Mesothelial cell of epicardium (in vitro differentiated cells): ENCODE measurements at regions not wholly inside any gene's neighbourhood (a gene's known extent, or its start where the extent isn't known, plus 50 kb on each side); places are given as distances from the start of the nearest gene placed in this dataset.

ENCODE experiments used
- DNase-seq, 2 experiments: peaks; one replicate each; pipeline ENCODE4 v3.0.0; 2021; ENCODE audit warnings: low spot score in 2 of 2; ENCODE audit not compliant: unreplicated experiment in 2 of 2
- H3K27ac Mint-ChIP-seq: 2 replicates; pipeline ENCODE4 v1.8.0; 2021; ENCODE audit warnings: mixed read lengths
- H3K27me3 Mint-ChIP-seq: 2 replicates; pipeline ENCODE4 v1.8.0; 2021; ENCODE audit warnings: low read depth, mixed read lengths
- H3K36me3 Mint-ChIP-seq: 2 replicates; pipeline ENCODE4 v1.8.0; 2021; ENCODE audit warnings: mixed read lengths
- H3K4me1 Mint-ChIP-seq: 2 replicates; pipeline ENCODE4 v1.8.0; 2021; ENCODE audit warnings: mixed read lengths
- H3K4me3 Mint-ChIP-seq: 2 replicates; pipeline ENCODE4 v1.8.0; 2021; ENCODE audit warnings: mild to moderate bottlenecking, moderate library complexity, mixed read lengths
- H3K9me3 Mint-ChIP-seq: 2 replicates; pipeline ENCODE4 v1.8.0; 2021; ENCODE audit warnings: mixed read lengths
- TF ChIP-seq, protein P1 (sequence below): fragments of 200-600 bp; sonication (generic); IDR thresholded peaks from one replicate; pipeline ENCODE4 v1.5.0; 2021; ENCODE audit warnings: antibody characterized with exemption; ENCODE audit not compliant: unreplicated experiment

DNA sequence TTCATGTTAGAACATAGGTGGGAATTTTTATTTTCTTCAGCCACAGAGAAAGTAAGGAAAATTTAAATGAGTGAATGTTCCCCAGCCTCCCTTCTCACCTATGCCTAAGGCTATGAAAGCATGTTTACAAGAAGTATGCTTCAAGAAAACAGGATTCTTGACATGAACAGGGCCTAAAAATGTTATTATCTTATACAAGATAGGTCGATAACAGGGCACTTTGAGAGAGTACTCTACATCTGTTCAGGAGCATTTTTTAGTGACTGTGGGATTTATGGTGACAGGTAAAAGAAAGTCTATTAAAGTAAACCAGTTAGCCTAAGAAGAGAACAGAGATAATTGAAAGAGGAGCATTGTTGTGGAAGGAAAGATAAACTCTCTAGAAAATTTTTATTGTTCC lies 222.9 kb upstream of the DAAM1 start:
- peaks cover 39% of the 10 kb centered on the region for H3K4me1 Mint-ChIP-seq
- H3K9me3 Mint-ChIP-seq = no peaks in the 10 kb centered on the region
- no peaks in the 10 kb centered on the region for H3K27me3 Mint-ChIP-seq
- H3K4me3 Mint-ChIP-seq = no peak overlapping the region
- peak overlapping the region; percentile 90 for H3K27ac Mint-ChIP-seq
- TF ChIP-seq, protein P1, sequence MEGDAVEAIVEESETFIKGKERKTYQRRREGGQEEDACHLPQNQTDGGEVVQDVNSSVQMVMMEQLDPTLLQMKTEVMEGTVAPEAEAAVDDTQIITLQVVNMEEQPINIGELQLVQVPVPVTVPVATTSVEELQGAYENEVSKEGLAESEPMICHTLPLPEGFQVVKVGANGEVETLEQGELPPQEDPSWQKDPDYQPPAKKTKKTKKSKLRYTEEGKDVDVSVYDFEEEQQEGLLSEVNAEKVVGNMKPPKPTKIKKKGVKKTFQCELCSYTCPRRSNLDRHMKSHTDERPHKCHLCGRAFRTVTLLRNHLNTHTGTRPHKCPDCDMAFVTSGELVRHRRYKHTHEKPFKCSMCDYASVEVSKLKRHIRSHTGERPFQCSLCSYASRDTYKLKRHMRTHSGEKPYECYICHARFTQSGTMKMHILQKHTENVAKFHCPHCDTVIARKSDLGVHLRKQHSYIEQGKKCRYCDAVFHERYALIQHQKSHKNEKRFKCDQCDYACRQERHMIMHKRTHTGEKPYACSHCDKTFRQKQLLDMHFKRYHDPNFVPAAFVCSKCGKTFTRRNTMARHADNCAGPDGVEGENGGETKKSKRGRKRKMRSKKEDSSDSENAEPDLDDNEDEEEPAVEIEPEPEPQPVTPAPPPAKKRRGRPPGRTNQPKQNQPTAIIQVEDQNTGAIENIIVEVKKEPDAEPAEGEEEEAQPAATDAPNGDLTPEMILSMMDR = no peak
- DNase-seq = no peak
- H3K36me3 Mint-ChIP-seq = no peaks in the 10 kb centered on the region

DNA sequence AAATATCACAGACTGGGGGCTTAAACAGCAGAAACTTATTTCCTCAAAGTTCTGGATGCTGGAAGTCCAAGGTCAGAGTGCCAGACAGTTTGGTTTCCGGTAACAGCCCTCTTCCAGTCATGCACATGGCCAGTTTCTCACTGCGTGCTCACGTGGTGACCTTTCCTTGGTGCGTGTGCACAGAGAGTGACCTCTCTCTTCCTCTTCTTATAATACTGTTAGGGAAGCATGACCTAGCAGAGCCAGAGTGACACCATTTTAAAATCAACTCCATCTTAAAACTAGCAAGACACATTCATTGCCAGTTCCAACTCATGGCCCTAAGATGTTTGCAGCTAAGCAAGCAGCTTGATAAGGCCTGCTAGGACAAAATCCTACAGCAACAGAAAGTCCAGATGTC lies 221.5 kb upstream of the DAAM1 start:
- no peaks in the 10 kb centered on the region for H3K36me3 Mint-ChIP-seq
- H3K9me3 Mint-ChIP-seq = no peaks in the 10 kb centered on the region
- TF ChIP-seq, protein P1 = no peak
- H3K27me3 Mint-ChIP-seq = no peaks in the 10 kb centered on the region
- H3K27ac Mint-ChIP-seq = peak overlapping the region; percentile 15
- H3K4me1 Mint-ChIP-seq = peaks cover 39% of the 10 kb centered on the region
- H3K4me3 Mint-ChIP-seq = no peak overlapping the region
- DNase-seq = no peak

DNA sequence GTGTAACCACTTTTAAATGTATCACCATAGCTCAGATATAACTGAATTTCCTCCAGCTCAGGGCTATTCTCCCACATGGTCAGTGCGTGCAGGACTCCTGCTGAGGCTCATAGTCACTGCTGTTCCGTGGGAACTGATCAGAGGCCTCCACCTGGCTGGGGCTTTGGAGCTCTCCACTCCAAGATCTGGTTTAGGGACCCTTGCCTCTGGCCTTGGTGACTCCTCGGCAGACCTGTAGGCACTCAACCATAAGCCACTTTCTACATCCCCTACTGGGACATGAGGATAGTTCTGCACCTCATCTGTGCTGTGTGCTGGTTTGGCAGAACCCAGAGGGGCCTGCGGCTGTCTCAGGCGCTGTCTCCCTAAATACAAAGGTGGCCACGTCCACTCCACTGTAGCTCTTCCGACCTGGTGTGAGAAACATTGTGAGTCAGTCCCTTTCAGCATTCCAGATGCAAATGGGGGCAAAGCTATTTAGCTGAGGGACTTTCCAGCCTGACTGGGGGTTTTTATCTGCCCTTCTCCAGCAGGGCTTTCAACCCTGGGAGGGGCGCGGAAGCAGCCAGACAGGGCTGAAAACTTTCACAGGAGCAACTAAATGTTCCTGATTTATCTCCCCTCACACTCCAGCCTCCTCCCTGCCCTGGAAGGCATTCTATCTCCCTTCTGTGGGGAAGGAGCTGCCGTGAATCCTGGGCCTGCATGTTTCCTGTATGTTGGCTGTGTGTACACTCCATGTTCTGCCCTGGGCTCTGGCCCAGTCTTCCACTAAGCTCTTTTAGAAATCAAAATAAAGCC lies 218.3 kb upstream of the DAAM1 start:
- Mint-ChIP-seq H3K4me3 (no peak overlapping the region), H3K27ac (peak overlapping the region; percentile 91), H3K36me3 (no peaks in the 10 kb centered on the region), H3K27me3 (no peaks in the 10 kb centered on the region), H3K4me1 (peaks cover 23% of the 10 kb centered on the region), H3K9me3 (no peaks in the 10 kb centered on the region)
- DNase-seq = peak in 1 of 2 experiments; percentile 40
- TF ChIP-seq, protein P1 = no peak

DNA sequence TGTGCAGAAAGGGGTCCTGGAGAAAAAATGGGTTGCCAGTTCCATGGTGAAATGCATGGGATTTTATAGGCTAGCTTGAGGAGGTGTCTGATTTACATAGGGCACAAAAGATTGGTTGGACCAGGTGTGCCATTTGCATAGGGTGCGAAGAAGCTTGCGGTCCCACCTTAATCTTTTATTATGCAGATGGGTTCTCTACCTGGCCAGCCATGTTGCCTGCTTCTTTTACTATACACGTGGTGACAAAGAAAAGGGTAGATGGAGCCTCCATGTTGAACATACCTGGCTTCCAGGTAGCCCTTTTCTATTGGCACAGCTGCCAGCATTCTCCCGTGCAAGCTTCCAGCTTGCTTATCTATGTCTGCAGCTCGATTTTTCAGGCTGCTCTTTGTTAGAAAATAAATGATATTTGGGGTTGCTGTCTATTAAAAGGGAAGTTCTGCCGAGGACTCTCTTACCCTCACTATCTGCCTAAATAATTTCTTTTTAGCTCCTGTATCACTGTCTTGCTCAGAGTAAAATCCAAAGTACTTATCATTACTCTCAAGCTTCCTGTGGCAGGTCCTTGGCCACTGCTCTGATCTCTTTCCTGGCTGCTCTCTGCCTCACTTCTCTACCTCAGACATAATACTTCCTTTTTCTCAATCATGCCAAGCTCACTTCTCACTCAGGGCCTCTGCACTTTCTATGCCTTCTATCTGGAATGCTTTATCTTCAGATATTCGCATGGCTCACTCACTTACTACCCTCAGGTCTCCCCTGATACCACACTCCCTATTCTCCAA lies 216.0 kb upstream of the DAAM1 start:
- Mint-ChIP-seq H3K27ac (no peak overlapping the region), H3K27me3 (no peaks in the 10 kb centered on the region), H3K9me3 (no peaks in the 10 kb centered on the region), H3K4me3 (no peak overlapping the region), H3K36me3 (no peaks in the 10 kb centered on the region), H3K4me1 (peaks cover 8% of the 10 kb centered on the region)
- DNase-seq = no peak
- TF ChIP-seq, protein P1 = no peak

DNA sequence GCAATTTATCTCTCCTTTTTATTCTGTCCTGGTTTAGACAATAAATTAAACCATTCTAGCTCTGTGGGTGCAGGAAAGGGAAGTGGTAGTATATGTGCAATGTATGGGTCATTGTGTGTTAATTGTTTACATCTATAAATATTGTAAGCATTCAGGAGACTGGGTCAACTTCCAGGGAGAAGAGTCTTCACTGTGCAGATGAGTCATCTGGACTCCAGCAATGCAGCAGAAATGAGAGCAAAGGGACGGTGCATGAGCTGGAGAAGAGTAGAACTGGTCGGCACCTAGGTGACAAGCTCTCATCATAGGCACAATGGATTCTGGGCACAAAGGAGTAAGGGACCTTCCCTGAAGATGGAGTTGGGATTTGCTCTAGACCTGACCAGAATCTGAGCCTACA lies 211.1 kb upstream of the DAAM1 start:
- peaks cover under 1% of the 10 kb centered on the region for H3K9me3 Mint-ChIP-seq
- no peak overlapping the region for H3K27ac Mint-ChIP-seq
- TF ChIP-seq, protein P1 = no peak
- no peak for DNase-seq
- no peak overlapping the region for H3K4me3 Mint-ChIP-seq
- no peaks in the 10 kb centered on the region for H3K36me3 Mint-ChIP-seq
- H3K4me1 Mint-ChIP-seq = peaks cover 44% of the 10 kb centered on the region
- H3K27me3 Mint-ChIP-seq = no peaks in the 10 kb centered on the region
